ENCODE measurements at regions not wholly inside any gene's neighbourhood (a gene's known extent, or its start where the extent isn't known, plus 50 kb on each side); places are given as distances from the start of the nearest gene placed in this dataset.
"Not testable (repeated sequence)": the region's sequence is repeated elsewhere in the genome, so short reads cannot be mapped to it uniquely, and the experiment has no call there.

DNA sequence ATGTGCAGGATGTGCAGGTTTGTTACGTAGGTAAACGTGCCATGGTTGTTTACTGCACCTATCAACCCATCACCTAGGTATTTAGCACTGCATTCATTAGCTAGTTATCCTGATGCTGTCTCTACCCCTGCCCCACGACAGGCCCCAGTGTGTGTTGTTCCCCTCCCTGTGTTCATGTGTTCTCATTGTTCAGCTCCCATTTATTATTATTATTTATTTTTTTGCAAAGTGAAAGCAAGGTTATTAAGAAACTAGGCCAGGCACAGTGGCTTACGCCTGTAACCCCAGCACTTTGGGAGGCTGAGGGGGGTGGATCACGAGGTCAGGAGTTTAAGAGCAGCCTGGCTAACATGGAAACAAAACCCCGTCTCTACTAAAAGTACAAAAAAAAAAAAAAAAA is 108.2 kb upstream of the FOXA2 start:
- not testable (repeated sequence) for TF ChIP-seq BHLHE40 (IDR thresholded peaks at IDR 0.05; ENCODE audit: low read depth, low read length); RAD21 (IDR thresholded peaks at IDR 0.05; ENCODE audit: low read length)
- TF ChIP-seq, protein P1, sequence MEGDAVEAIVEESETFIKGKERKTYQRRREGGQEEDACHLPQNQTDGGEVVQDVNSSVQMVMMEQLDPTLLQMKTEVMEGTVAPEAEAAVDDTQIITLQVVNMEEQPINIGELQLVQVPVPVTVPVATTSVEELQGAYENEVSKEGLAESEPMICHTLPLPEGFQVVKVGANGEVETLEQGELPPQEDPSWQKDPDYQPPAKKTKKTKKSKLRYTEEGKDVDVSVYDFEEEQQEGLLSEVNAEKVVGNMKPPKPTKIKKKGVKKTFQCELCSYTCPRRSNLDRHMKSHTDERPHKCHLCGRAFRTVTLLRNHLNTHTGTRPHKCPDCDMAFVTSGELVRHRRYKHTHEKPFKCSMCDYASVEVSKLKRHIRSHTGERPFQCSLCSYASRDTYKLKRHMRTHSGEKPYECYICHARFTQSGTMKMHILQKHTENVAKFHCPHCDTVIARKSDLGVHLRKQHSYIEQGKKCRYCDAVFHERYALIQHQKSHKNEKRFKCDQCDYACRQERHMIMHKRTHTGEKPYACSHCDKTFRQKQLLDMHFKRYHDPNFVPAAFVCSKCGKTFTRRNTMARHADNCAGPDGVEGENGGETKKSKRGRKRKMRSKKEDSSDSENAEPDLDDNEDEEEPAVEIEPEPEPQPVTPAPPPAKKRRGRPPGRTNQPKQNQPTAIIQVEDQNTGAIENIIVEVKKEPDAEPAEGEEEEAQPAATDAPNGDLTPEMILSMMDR (conservative IDR thresholded peaks at IDR 0.05; ENCODE audit: low read depth, low read length) = not testable (repeated sequence)
